ENCODE measurements at regions not wholly inside any gene's neighbourhood (a gene's known extent, or its start where the extent isn't known, plus 50 kb on each side); places are given as distances from the start of the nearest gene placed in this dataset.
"Not testable (repeated sequence)": the region's sequence is repeated elsewhere in the genome, so short reads cannot be mapped to it uniquely, and the experiment has no call there.

DNA sequence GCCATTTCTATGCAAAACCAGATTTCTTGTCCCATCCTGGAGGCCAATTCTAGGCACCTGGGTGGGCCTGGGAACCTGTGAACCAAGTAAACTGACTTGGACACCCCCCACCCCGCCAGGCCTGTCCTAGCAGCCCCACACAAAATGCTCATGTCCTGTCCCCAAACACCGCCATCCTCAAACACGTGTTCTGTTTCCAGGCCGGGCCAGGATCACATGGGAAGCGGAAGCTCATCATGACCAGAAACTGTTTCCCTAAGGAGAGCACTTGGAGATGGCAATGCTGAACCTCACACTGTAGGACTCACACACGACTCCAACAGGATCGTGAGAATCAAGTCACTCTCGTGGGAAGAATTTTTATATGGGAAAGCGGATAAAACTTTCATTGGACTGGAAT, 78.7 kb upstream of the DRD5 start:
- DNase-seq (ENCODE audit: low read depth in 2 of 2): not testable (repeated sequence)

DNA sequence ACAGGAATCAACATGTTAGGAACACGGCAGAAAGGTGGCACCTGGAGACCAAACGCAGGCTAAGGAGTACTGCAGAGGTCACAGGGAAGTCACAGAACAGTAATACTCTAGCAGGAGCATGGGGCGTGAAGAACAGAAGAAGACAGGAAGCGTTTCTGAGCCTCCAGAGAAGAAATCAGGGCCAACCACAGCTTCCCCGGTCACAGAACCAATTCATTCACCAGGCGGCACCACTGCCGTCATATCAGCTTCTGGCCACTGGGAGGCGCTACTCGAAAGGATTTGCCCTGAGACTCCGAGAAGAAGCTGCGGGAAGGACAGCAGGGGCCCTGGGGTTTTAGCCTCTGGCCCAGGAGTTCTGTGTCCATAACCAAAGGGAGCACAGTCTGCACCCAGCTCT, 78.0 kb upstream of the DRD5 start:
- DNase-seq (ENCODE audit: low read depth in 2 of 2): no peak

DNA sequence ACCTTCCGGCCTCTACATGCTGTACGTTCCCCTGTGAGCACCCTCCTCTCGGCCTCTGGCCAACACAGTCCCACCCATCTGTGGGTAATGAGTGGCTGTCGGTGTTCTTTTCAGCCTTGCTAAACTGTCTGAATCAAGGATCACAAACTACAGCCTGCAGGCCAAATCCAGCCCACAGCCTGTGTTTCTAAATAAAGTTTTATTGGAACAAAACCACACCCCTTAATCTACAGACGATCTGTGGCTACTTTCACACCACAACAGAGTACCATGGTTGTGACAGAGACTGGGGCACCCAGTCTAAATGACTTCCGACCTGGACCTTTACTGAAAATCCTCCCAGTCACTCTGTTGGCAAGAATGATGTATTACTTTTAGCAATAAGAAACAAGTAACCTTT, 77.3 kb upstream of the DRD5 start:
- DNase-seq (ENCODE audit: low read depth in 2 of 2): not testable (repeated sequence)

DNA sequence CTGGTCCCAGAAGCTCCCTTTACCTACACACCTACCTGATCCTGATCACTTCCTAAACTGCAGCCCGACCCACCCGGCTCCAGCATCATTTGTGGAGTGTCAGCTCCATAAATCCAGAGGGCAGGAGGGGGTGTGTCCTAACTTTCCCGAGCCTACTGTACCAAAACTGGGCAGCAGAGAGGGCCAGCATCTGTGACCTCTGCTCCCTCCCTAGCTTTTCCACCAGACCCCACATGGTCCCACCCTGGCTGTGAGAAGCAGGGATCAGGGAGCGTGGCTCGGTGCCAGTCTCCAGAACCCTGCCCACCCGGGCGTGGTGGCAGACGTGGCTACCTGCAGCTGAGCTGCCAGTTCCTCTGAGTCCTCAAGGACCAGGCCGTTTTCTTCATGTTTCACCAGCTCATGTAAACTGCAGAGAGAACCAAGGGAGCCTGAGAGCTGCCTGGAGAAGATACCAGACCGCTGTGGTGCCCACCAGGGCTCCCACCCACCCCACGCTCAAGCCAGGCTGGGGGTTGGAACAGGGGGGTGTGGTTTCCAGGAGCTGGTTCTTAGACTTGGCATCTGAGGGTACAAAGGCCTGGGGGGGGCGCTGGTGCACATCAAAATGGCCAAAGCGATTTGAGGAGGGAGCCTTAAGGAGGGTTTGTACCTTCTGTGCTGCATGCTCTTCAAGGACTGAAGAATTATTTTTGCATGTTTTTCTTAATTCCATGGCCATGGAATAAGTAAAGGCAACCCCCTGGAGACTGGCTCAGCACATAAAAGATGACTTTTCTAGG, 76.7 kb upstream of the DRD5 start:
- DNase-seq (ENCODE audit: low read depth in 2 of 2): no peak

DNA sequence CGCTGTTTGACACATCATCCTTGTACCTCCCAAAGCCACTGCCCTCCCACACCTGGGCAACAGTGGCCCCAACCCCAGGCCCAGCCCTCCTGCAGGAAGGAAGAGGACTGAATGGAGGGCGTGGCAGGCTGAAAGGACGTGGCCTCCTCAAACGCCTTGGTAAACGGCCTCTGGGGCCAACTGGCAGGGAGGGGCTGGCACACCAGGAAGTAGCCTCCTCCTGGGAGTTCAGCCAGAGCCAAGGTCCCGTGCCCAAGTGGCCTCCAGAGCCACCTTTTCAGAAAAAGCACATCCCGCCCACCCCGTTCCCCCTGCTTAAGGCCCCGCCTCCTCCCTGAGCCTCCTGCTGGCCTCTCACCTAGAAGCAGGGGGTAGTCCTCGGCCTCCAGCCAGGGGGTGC, 74.2 kb upstream of the DRD5 start:
- DNase-seq (ENCODE audit: low read depth in 2 of 2): not testable (repeated sequence)

DNA sequence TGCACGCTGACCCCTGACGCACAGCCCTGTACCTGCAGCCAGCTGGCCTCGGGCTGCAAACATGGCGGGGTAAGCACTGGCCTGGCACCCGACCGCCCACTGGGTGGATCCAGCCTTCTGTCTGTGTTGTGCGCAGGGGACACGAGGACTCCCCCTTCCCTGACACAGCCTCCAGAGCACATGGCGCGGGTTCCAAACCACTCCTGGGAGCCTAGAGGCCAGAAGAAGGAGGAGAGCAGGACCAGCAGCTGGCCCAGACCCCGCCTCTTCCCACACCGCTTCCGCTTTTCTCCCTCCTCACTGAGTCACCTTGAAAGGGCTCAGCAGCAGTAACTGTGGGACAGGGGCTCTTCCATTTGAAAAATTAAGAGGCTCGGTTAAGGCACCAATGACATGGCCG, 73.5 kb upstream of the DRD5 start:
- DNase-seq (ENCODE audit: low read depth in 2 of 2): not testable (repeated sequence)

DNA sequence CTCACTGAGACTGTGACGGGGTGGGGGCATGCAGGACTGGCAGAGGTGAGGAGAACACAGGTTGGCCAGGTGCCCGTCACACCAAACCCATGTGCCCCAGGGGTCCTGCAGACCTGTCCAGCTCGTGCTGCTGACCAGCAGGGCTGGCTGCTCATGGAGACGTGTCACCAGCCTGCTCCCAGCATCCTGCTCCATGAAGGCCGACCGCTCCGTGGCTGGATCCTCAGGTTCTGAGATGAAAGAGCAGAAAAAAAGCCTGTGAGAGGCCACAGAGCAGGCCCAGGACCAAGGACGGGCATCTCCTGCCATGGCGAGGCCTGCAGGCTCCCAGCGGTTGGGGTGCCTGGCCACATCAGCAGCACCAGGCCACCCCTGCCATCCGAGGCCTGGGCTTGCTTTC, 71.7 kb upstream of the DRD5 start:
- no peak for DNase-seq (ENCODE audit: low read depth in 2 of 2)

DNA sequence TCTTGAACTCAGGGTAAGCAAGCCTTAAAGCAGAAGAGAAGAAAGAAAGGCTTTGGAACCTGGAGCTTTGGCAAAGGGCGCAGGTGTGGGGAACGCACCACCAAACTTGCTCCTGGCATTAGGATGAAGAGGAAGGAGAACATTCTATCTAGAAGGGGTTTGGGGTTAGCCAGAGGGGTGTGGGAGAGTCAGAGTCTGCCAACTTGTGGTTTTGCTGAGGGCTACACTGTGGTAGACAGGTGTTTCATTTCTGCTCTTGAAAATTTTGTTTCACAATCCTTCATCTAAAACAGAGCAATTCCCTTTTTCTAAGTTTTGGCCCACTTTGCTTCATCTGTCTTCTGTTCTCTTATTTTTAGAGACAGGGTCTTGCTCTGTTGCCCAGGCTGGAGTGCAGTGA, 66.2 kb upstream of the DRD5 start:
- DNase-seq (ENCODE audit: low read depth in 2 of 2): not testable (repeated sequence)

DNA sequence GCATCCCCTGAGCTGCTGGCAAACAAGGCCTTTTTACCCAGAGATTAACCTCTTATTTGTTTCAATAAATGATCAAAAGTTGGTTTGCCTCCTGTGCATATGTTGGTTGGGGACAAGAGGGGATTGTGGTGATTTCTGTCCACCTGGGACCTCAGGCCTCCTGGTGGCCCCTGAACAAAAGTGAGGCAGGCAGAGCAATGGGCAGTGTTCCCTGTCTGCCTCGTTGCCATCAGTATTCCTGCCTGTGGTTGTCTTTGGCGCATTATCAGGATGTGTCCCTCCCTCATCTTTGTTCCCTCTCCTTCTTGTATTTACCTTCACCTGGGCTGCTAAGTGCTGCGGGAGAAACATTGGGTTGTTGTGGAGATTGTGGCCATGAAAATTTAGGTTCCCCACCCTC, 65.3 kb upstream of the DRD5 start:
- DNase-seq (ENCODE audit: low read depth in 2 of 2): no peak

DNA sequence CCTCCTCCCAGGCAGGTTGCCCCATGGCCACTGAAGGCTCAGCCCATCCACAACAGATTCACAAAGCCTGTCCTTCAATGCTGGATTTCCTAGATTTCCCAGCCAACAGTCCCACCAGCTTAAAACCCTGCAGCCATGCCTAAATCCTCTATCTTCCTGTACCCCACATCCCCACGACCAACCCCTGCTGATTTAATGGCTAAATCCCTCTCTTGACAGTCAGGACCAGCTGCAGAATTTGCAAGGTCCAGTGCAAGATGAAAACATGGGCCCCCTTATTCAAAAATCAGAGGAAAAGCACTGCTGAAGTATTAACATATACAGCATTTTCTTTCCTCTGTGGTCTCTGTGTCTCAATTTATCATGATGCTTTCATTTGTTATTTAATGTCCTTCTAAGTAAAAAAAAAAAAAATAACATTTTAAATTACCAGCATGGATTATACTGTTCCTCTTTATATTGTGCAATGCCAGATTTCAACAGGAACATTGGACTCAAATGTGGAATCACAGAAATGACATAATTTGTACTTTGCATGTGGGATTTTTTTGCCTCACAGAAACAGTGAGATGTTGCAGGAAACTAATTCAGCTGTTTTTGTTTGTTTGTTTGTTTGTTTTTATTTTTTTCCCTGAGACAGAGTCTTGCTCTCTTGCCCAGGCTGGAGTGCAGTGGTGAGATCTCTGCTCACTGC, 63.0 kb upstream of the DRD5 start:
- DNase-seq (ENCODE audit: low read depth in 2 of 2): not testable (repeated sequence)

DNA sequence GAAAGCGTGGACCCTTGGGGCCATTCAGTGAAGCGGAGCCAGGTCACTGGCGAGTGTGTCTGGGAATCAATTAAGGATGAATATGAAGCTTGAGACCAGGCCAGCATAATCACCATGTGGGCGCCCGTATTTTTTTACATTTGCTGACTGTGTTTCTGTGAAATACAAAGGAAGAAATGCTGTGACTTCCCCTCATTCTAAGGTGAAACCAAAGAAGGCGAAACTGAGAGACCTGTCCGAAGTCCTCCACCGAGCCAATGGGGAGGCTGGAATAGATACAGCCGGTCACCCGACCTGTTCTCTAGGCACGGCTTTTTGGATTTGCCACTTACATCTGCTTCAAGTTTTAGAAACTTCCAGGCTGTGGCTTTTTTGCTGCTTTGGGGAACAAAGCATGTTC, 59.3 kb upstream of the DRD5 start:
- DNase-seq (ENCODE audit: low read depth in 2 of 2): not testable (repeated sequence)
